Mesendoderm (in vitro differentiated cells): ENCODE measurements at regions not wholly inside any gene's neighbourhood (a gene's known extent, or its start where the extent isn't known, plus 50 kb on each side); places are given as distances from the start of the nearest gene placed in this dataset.

Experiments
- DNase-seq: peaks from one replicate; pipeline ENCODE4 v3.0.0; 2013
- H2AK5ac ChIP-seq: 2 replicates; pipeline ENCODE4 v1.6.1; 2013; ENCODE audit warnings: low read length, inconsistent platforms
- H2BK120ac ChIP-seq: 2 replicates; pipeline ENCODE4 v1.6.1; 2013; ENCODE audit warnings: low read depth, mild to moderate bottlenecking, low read length, moderate library complexity, mixed read lengths
- H2BK15ac ChIP-seq: replicated peaks from 2 replicates; pipeline ENCODE4 v1.6.1; 2013; ENCODE audit warnings: low read depth, mild to moderate bottlenecking, moderate library complexity
- H2BK5ac ChIP-seq: 2 replicates; pipeline ENCODE4 v1.6.1; 2013; ENCODE audit warnings: low read length, inconsistent platforms
- H3K18ac ChIP-seq: 2 replicates; pipeline ENCODE4 v1.6.1; 2013; ENCODE audit warnings: mild to moderate bottlenecking, low read length, mixed read lengths
- H3K23ac ChIP-seq: one replicate; pipeline ENCODE4 v1.6.1; 2013; ENCODE audit warnings: low read length
- H3K27ac ChIP-seq: 2 replicates; pipeline ENCODE4 v1.5.1; 2013; ENCODE audit warnings: low read depth, mild to moderate bottlenecking, inconsistent platforms, low read length, moderate library complexity
- H3K27me3 ChIP-seq: 2 replicates; pipeline ENCODE4 v1.6.1; 2013; ENCODE audit warnings: low read length, control low read depth, mild to moderate bottlenecking, inconsistent platforms; ENCODE audit not compliant: insufficient read depth, poor library complexity
- H3K36me3 ChIP-seq: 2 replicates; pipeline ENCODE4 v1.6.1; 2013; ENCODE audit warnings: low read length, inconsistent platforms; ENCODE audit not compliant: control insufficient read depth, insufficient read depth
- H3K4ac ChIP-seq: one replicate; pipeline ENCODE4 v1.6.1; 2013; ENCODE audit warnings: low read depth, mild to moderate bottlenecking, low read length, moderate library complexity
- H3K4me1 ChIP-seq: 2 replicates; pipeline ENCODE4 v1.6.1; 2013; ENCODE audit warnings: low read depth, low read length, inconsistent platforms; ENCODE audit not compliant: control insufficient read depth
- H3K4me2 ChIP-seq: 2 replicates; pipeline ENCODE4 v1.6.1; 2013; ENCODE audit warnings: low read length
- H3K4me3 ChIP-seq: 2 replicates; pipeline ENCODE4 v1.5.1; 2013; ENCODE audit warnings: mild to moderate bottlenecking, low read length
- H3K56ac ChIP-seq: one replicate; pipeline ENCODE4 v1.6.1; 2013; ENCODE audit warnings: low read length
- H3K79me1 ChIP-seq: 2 replicates; pipeline ENCODE4 v1.6.1; 2013; ENCODE audit warnings: low read length, inconsistent platforms
- H3K79me2 ChIP-seq: 2 replicates; pipeline ENCODE4 v1.6.1; 2013; ENCODE audit warnings: mild to moderate bottlenecking, low read length; ENCODE audit not compliant: control insufficient read depth, insufficient read depth
- H3K9ac ChIP-seq: 2 replicates; pipeline ENCODE4 v1.6.1; 2013; ENCODE audit warnings: low read length, inconsistent platforms
- H4K5ac ChIP-seq: one replicate; pipeline ENCODE4 v1.6.1; 2013; ENCODE audit warnings: low read length
- H4K8ac ChIP-seq: one replicate; pipeline ENCODE4 v1.6.1; 2013; ENCODE audit warnings: low read depth, mild to moderate bottlenecking, control low read depth, low read length, moderate library complexity
- WGBS: extraction: QIAGEN DNeasy Blood & Tissue Kit; methylation state at CpG from one replicate; pipeline ENCODE4 v1.1.7; 2013; ENCODE audit warnings: low lambda C conversion rate, missing lambda C conversion rate; ENCODE audit not compliant: insufficient coverage; ENCODE audit errors: extremely low coverage; 5-methylcytosine and 5-hydroxymethylcytosine counted together

- Histone ChIP-seq H3K23ac (no peak overlapping the region), H2BK120ac (no peak overlapping the region), H3K36me3 (no peaks in the 10 kb centered on the region), H3K4me1 (peaks cover 3% of the 10 kb centered on the region), H3K9ac (no peak overlapping the region), H4K8ac (no peak overlapping the region), H3K4ac (no peak overlapping the region), H3K56ac (no peak overlapping the region), H3K4me2 (no peak overlapping the region), H3K4me3 (no peak overlapping the region), H3K79me2 (no peaks in the 10 kb centered on the region), H3K18ac (no peak overlapping the region), H3K79me1 (no peaks in the 10 kb centered on the region), H4K5ac (no peak overlapping the region), H2BK5ac (no peak overlapping the region), H2BK15ac (no peak overlapping the region), H3K27ac (no peak overlapping the region), H2AK5ac (no peak overlapping the region), H3K27me3 (no peaks in the 10 kb centered on the region)
- DNase-seq, result no peak
- no CpG with 5 or more reads among the region's 7 CpGs for WGBS
These were observed 96.4 kb upstream of the COL5A1 start for GRCh38 chr9:134545215-134545542.

- no peak overlapping the region for H2BK5ac ChIP-seq
- H3K79me2 ChIP-seq, result no peaks in the 10 kb centered on the region
- no peak overlapping the region for H4K8ac ChIP-seq
- no peaks in the 10 kb centered on the region for H3K36me3 ChIP-seq
- H3K23ac ChIP-seq, result peak overlapping the region; percentile 31
- H3K27ac ChIP-seq, result no peak overlapping the region
- no peaks in the 10 kb centered on the region for H3K79me1 ChIP-seq
- H2BK120ac ChIP-seq, result no peak overlapping the region
- WGBS, result no CpG with 5 or more reads among the region's 29 CpGs
- peak overlapping the region; percentile 20 for H3K56ac ChIP-seq
- DNase-seq, result no peak
- H3K4me2 ChIP-seq, result no peak overlapping the region
- no peak overlapping the region for H3K4me3 ChIP-seq
- no peak overlapping the region for H3K4ac ChIP-seq
- peaks cover 3% of the 10 kb centered on the region for H3K4me1 ChIP-seq
- no peak overlapping the region for H3K9ac ChIP-seq
- H4K5ac ChIP-seq, result no peak overlapping the region
- no peak overlapping the region for H2AK5ac ChIP-seq
- H3K27me3 ChIP-seq, result no peaks in the 10 kb centered on the region
- no peak overlapping the region for H2BK15ac ChIP-seq
- H3K18ac ChIP-seq, result no peak overlapping the region
These were observed 95.9 kb upstream of the COL5A1 start for GRCh38 chr9:134545543-134546245.

GRCh38 chr9:134546246-134546731 lies 95.3 kb upstream of the COL5A1 start:
- Histone ChIP-seq H3K23ac (no peak overlapping the region), H3K36me3 (no peaks in the 10 kb centered on the region), H4K5ac (no peak overlapping the region), H3K56ac (peak overlapping the region; percentile 25), H3K4ac (no peak overlapping the region), H3K4me1 (peaks cover 3% of the 10 kb centered on the region), H3K4me3 (no peak overlapping the region), H3K18ac (no peak overlapping the region), H3K79me1 (no peaks in the 10 kb centered on the region), H3K27me3 (no peaks in the 10 kb centered on the region), H3K27ac (no peak overlapping the region), H2BK5ac (no peak overlapping the region), H2AK5ac (no peak overlapping the region), H3K4me2 (no peak overlapping the region), H3K79me2 (no peaks in the 10 kb centered on the region), H2BK120ac (no peak overlapping the region), H2BK15ac (no peak overlapping the region), H4K8ac (no peak overlapping the region), H3K9ac (no peak overlapping the region)
- DNase-seq, result peak; percentile 28
- no CpG with 5 or more reads among the region's 14 CpGs for WGBS

- Histone ChIP-seq H4K5ac (no peak overlapping the region), H3K56ac (peak overlapping the region; percentile 25), H3K9ac (no peak overlapping the region), H3K4me2 (no peak overlapping the region), H3K4me3 (no peak overlapping the region), H3K79me2 (no peaks in the 10 kb centered on the region), H3K18ac (no peak overlapping the region), H3K27me3 (no peaks in the 10 kb centered on the region), H2BK5ac (no peak overlapping the region), H2AK5ac (no peak overlapping the region), H3K4ac (no peak overlapping the region), H2BK120ac (no peak overlapping the region), H3K36me3 (no peaks in the 10 kb centered on the region), H3K4me1 (peaks cover 3% of the 10 kb centered on the region), H2BK15ac (no peak overlapping the region), H3K27ac (no peak overlapping the region), H4K8ac (no peak overlapping the region), H3K79me1 (no peaks in the 10 kb centered on the region), H3K23ac (no peak overlapping the region)
- no CpG with 5 or more reads among the region's 10 CpGs for WGBS
- no peak for DNase-seq
These were observed 94.9 kb upstream of the COL5A1 start for GRCh38 chr9:134546746-134547145.

- Histone ChIP-seq H2BK15ac (no peak overlapping the region), H3K4ac (no peak overlapping the region), H2AK5ac (no peak overlapping the region), H3K79me2 (no peaks in the 10 kb centered on the region), H3K23ac (no peak overlapping the region), H3K79me1 (no peaks in the 10 kb centered on the region), H3K4me3 (no peak overlapping the region), H3K4me1 (peaks cover 3% of the 10 kb centered on the region), H2BK5ac (no peak overlapping the region), H3K27me3 (no peaks in the 10 kb centered on the region), H3K27ac (no peak overlapping the region), H3K18ac (no peak overlapping the region), H4K5ac (no peak overlapping the region), H3K56ac (no peak overlapping the region), H3K9ac (no peak overlapping the region), H4K8ac (no peak overlapping the region), H3K4me2 (no peak overlapping the region), H3K36me3 (no peaks in the 10 kb centered on the region), H2BK120ac (no peak overlapping the region)
- WGBS, result no CpG with 5 or more reads among the region's 36 CpGs
- no peak for DNase-seq
These were observed 94.2 kb upstream of the COL5A1 start for GRCh38 chr9:134547161-134548100.
